Fibroblast of skin of left biceps (primary cell): ENCODE measurements at regions not wholly inside any gene's neighbourhood (a gene's known extent, or its start where the extent isn't known, plus 50 kb on each side); places are given as distances from the start of the nearest gene placed in this dataset.

Source experiments
- DNase-seq, 2 experiments: peaks; one replicate each; pipeline ENCODE4 v3.0.0-alpha.2; 2013; ENCODE audit warnings: low read depth in 2 of 2

GRCh38 chr15:60212536-60212935, 185.2 kb downstream of the ANXA2 start:
- peak; percentile 12 to 18 for DNase-seq

DNA sequence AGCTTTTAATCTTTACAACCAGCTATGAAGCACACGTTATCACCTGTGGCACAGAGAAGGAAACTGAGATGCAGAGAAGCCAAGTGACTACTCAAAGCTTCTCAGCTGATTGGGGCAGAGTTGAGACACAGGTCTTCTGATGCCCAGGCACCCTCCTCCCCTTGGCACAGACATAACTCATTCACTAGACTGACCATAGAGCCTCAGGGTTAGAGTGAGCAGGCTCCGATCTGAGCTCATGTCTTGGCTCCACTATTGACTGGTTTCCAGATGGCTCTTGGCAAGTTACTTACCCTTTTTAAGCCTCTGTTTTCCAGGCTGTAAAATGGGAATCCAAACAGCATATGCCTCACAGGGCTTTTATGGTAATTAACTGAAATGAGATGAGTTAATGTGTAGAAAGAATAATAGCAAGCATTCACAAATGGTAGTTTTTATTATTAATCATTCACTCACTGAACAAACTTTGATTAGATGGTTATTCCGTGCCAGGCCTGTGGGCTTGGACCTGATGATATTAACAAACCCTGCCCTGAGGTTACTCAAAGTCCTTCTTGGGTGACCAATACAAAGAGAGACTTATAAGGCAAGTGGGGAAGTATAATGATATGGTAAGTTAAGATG, 184.3 kb downstream of the ANXA2 start:
- no peak for DNase-seq

GRCh38 chr15:60214201-60214600, 183.6 kb downstream of the ANXA2 start:
- no peak for DNase-seq

- DNase-seq, result no peak
These were observed 182.4 kb downstream of the ANXA2 start for GRCh38 chr15:60215225-60215963.

- DNase-seq, result no peak
These were observed 180.6 kb downstream of the ANXA2 start for GRCh38 chr15:60217161-60217560.

DNA sequence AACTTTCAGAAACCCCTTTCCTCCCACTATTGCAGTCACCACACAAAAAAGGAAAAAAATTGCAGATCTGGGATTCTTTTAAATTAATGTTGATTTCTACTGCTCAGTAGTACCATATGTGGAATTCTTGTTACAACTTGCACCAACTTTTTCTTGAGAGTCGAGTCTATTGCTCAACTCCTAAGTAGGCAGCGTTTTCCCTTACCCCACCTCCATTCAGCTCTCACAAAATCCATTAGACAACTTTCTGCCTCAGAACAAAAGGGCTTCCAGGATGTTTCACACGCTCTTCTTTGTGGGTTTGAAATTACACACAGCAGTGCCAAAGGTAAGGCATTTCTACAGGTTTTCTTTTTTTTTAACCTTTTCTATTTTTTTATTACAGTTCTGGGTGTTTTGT, 179.5 kb downstream of the ANXA2 start:
- no peak for DNase-seq

GRCh38 chr15:60219866-60220265, 177.9 kb downstream of the ANXA2 start:
- peak in 1 of 2 experiments; percentile 8 for DNase-seq

DNA sequence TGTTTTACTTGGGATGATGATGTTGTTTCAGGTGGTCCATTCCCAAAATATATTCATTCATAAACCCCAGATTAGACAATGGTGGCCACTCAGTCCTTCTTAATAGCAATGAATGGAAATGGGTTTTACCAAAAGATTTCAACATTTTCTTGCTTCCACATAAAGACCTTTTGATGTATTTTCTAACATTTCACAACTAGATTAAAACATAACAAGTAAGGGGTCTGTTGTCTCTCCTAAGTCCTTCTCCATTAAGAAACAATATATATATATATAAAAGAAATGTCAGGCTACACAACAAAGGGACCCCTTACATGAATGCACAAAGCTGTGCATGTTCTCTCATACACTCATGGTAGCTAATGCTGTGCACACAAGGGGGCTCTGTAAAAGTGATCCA, 176.4 kb downstream of the ANXA2 start:
- no peak for DNase-seq

DNA sequence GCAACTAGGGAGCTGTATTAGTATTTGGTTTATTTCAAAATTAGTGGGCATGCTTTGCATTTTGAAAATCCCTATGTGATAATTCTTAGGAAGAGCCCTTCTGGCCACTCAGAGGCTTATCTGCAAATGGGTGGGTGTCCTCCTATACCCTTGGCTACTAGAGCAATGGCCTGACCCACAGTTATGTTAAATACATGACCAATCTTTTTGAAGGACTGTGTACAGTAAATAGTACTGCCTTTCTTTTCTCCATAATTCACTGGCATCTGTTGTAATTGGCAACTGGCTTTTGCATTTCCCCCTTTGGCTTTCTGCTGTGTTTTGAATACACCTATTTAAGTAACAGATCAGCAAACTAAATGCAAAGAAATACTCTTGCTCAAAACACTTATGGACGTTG, 175.4 kb downstream of the ANXA2 start:
- DNase-seq, result no peak

- no peak for DNase-seq
These were observed 174.6 kb downstream of the ANXA2 start for GRCh38 chr15:60223176-60223575.

DNA sequence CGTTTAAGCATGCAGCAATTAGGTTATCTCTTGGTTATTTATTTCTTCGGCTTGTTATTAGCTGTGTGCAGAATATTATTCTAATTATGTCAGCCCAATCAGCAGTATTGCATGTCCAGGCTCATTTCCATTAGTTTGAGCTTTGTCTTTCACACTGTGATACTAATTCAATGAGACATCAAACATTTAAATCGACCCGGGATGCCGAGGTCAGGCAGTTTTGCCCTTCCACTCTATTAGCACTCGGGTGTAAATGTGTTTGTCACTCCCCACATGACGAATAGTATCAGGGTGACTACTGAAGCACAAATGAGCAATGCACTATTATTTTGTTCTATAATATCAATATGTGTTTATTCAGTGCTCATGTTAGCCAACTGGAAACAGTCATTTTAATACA, 170.9 kb downstream of the ANXA2 start:
- no peak for DNase-seq

- DNase-seq, result no peak
These were observed 169.7 kb downstream of the ANXA2 start for GRCh38 chr15:60228101-60228500.

GRCh38 chr15:60228619-60229018, 169.2 kb downstream of the ANXA2 start:
- no peak for DNase-seq

GRCh38 chr15:60235951-60236710, 161.7 kb downstream of the ANXA2 start:
- DNase-seq, result no peak

DNA sequence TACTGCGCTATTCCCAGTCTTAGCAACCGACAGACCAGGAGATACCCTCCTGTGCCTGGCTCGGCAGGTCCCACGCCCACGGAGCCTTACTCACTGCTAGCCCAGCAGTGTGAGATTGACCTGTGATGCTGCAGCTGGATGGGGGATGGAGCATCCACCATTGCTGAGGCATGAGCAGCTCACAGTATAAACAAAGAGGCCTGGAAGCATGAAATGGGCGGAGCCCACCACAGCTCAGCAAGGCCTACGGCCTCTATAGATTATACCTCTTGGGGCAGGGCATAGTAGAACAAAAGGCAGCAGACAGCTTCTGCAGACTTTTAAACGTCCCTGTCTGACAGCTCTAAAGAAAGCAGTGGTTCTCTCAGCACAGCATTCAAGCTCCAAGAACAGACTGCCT, 160.3 kb downstream of the ANXA2 start:
- no peak for DNase-seq

GRCh38 chr15:60243769-60244168, 154.0 kb downstream of the ANXA2 start:
- no peak for DNase-seq

GRCh38 chr15:60244813-60245212, 153.0 kb downstream of the ANXA2 start:
- DNase-seq, result no peak

DNA sequence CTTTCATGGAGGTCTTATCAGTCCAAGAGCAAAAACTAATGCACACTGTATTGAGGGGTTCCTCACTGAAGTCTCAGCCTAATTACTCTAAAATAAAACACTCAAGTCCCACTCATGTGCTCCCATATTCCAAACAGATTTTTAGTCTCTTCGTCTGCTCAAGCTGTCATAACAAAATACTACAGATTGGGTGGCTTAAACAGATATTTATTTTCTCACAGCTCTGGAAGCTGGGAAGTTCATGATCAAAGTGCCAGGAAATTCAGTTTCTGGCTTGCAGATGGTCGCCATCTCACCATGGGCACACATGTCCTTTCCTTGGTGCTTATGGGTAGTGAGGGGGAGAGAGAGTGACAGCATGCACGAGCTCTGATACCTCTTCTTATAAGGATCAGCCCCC, 147.5 kb downstream of the ANXA2 start:
- no peak for DNase-seq

GRCh38 chr15:60251300-60252070, 146.3 kb downstream of the ANXA2 start:
- DNase-seq, result no peak

DNA sequence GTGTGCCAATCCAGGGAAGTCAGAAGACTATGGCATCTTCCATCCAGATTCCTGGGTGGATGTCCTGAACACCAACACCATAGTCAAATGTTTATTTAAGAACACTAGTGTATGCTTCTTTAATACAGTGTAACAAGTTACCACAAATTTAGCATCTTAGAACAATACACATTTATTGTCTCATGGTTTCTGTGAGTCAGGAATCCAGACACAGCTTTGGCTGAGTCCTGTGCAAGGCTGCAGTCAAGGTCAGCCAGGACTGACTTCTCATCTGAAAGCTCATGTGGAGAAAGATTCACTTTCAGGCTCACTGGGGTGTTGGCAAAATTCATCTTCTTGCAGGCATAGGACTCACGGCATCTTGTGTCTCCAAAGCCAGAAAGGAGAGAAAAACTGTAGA, 143.4 kb downstream of the ANXA2 start:
- no peak for DNase-seq

DNA sequence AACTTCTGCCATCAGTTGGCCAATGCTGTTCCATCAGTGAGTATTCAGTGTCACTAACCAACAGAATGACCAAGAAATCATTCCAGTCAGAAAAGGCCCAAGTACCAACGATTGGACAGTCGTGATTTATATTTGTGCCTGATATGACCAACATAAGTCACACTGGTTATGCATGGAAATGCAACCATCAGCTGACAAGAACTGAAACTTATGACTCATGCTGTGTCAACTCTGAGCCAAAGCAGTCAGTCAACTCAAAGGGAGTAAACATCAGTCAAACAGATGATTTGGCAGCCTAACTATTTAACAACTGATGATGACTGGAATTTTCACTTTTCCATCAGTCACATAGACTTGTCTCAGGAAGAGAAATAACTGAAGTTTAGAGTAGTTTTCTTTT, 142.4 kb downstream of the ANXA2 start:
- DNase-seq, result no peak

- DNase-seq, result no peak
These were observed 140.1 kb downstream of the ANXA2 start for GRCh38 chr15:60257591-60258159.
